Heart left ventricle (tissue), 13 donors: ENCODE measurements at regions not wholly inside any gene's neighbourhood (a gene's known extent, or its start where the extent isn't known, plus 50 kb on each side); places are given as distances from the start of the nearest gene placed in this dataset.

Experiments
- CTCF ChIP-seq, 12 donors: fragments of 200-600 bp; sonication (generic) in 4 of 12; IDR thresholded peaks; one replicate each; pipeline versions ENCODE4 v1.5.0 to v1.8.0; 2018 to 2022; ENCODE audit warnings: antibody characterized with exemption in 12 of 12, mild to moderate bottlenecking in 5 of 12
- POLR2A ChIP-seq, 2 donors: fragments of 450-650 bp; IDR thresholded peaks; one replicate each; pipeline ENCODE4 v1.6.1; 2017; ENCODE audit warnings: antibody characterized with exemption in 2 of 2, mild to moderate bottlenecking in 2 of 2, moderate library complexity in 2 of 2
- donor health status: ischemic (EF 13 %, LVEDD 7.1; RV severe dilation, severe dysfunction).
- donor health status: DM: no; HTN: yes; CAD: no.
- donor health status: DM: no; HTN: no; CAD: no.
- donor health status: ischemic (EF 25% LVEDD 6.9; RV normal size, moderate dysfunction).
- donor health status: ischemic (EF 25% LVEDD 5.7; RV mildly dilated, moderate dysfunction).
- donor health status: ischemic (EF 35%, LVEDD 5.7; RV mildly dilated, moderate dysfunction).
- donor health status: nonischemic (EF 11% LVEDD 7.7; RV severe dilation, severe dysfunction).
- donor health status: DM: yes; HTN: yes; CAD: no.
- donor health status: PGD.
- donor health status: ischemic (EF 29% LVEDD 5.4; RV normal size, mild dysfunction).
- donor health status: nonischemic (EF 23%, LVEDD 6.1; RV moderate dilation, normal function).

DNA sequence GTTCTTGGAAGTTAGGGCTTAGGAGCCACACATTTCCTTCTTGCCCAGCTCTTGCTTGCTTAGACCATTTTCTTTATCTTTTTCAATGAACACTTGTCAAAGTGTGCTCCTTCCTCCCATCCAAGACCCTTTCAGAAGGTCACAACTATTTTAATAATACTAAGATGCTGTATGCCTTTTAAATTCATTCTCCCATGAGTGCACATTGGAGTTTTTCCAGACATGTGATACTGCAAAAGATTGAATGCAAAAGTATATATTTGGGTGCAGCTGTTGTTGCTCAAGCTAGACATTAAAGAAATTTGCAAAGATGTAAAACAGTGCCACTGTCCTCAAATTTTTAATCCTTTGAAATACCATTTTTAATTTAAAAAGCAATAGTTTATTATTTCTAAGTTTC lies 69.3 kb upstream of the TNRC6B start:
- TF ChIP-seq POLR2A (IDR thresholded peaks at IDR 0.05) (no peak), CTCF (IDR thresholded peaks at IDR 0.05) (no peak)
